ENCODE measurements at regions not wholly inside any gene's neighbourhood (a gene's known extent, or its start where the extent isn't known, plus 50 kb on each side); places are given as distances from the start of the nearest gene placed in this dataset.

- TF ChIP-seq, protein P1, sequence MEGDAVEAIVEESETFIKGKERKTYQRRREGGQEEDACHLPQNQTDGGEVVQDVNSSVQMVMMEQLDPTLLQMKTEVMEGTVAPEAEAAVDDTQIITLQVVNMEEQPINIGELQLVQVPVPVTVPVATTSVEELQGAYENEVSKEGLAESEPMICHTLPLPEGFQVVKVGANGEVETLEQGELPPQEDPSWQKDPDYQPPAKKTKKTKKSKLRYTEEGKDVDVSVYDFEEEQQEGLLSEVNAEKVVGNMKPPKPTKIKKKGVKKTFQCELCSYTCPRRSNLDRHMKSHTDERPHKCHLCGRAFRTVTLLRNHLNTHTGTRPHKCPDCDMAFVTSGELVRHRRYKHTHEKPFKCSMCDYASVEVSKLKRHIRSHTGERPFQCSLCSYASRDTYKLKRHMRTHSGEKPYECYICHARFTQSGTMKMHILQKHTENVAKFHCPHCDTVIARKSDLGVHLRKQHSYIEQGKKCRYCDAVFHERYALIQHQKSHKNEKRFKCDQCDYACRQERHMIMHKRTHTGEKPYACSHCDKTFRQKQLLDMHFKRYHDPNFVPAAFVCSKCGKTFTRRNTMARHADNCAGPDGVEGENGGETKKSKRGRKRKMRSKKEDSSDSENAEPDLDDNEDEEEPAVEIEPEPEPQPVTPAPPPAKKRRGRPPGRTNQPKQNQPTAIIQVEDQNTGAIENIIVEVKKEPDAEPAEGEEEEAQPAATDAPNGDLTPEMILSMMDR (IDR thresholded peaks at IDR 0.05) = no peak
- TF ChIP-seq POLR2A (IDR thresholded peaks at IDR 0.05) = no peak
These were observed 125.5 kb upstream of the HS3ST2 start for GRCh38 chr16:22688463-22688862.

All from right lobe of liver (tissue), 4 donors.